HG03103 (cell line): ENCODE measurements at regions not wholly inside any gene's neighbourhood (a gene's known extent, or its start where the extent isn't known, plus 50 kb on each side); places are given as distances from the start of the nearest gene placed in this dataset.

Experiments
- ATAC-seq: cut with Tn5 transposase; IDR thresholded peaks from one replicate; pipeline ENCODE4 v1.9.1; 2021; ENCODE audit warnings: low read depth; ENCODE audit not compliant: unreplicated experiment

- ATAC-seq = no peak
Measured at GRCh38 chr12:125263385-125263784, 198.2 kb downstream of the AACS start.

GRCh38 chr12:125267114-125267513 is 201.9 kb downstream of the AACS start:
- ATAC-seq = no peak

- ATAC-seq = no peak
Measured at GRCh38 chr12:125269276-125269675, 204.0 kb downstream of the AACS start.

- ATAC-seq = no peak
Measured at GRCh38 chr12:125271892-125272291, 206.7 kb downstream of the AACS start.

- ATAC-seq = no peak
Measured at GRCh38 chr12:125272383-125272933, 207.2 kb downstream of the AACS start.

GRCh38 chr12:125276567-125276966 is 211.3 kb downstream of the AACS start:
- no peak for ATAC-seq

- no peak for ATAC-seq
Measured at GRCh38 chr12:125280482-125281377, 215.5 kb downstream of the AACS start.

DNA sequence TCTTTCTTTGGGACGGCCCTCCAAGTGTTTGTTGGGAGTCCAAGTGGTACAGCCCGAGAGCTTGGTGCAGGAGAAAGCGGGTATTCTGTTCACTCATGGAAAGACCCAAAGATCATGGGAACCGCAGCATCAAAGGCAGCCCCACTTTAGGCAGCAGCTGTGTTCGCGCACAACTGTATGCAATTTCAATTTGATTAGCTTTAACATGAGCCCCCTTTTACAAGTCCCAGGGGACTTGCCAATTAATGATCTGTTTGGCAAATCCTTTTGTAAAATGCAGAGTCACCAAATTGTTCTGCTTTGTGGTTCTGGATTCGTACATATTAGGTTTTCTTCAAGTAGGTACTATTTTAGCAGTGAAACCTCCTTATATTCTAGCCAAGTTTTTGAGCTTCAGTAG is 217.7 kb downstream of the AACS start:
- no peak for ATAC-seq

GRCh38 chr12:125283521-125283920 is 218.3 kb downstream of the AACS start:
- no peak for ATAC-seq

DNA sequence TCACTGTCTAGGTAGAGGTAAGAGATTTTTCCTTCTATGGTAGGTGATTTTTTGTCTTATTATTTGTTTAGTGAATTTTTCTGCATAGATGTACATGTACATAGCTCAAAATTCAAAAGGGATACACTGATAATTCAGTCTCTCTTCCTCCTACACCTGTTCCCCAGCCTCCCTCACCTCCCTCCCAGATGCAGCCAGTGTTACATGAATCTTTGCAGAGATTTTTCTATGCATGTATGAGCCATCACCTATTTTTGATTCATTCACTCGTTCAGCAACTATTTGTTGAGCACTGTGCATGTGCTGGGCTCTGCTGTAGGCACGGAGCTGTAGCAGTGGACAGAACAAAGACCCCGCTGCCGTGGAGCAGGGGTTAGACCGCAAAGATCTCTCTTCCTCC is 218.9 kb downstream of the AACS start:
- ATAC-seq = no peak

DNA sequence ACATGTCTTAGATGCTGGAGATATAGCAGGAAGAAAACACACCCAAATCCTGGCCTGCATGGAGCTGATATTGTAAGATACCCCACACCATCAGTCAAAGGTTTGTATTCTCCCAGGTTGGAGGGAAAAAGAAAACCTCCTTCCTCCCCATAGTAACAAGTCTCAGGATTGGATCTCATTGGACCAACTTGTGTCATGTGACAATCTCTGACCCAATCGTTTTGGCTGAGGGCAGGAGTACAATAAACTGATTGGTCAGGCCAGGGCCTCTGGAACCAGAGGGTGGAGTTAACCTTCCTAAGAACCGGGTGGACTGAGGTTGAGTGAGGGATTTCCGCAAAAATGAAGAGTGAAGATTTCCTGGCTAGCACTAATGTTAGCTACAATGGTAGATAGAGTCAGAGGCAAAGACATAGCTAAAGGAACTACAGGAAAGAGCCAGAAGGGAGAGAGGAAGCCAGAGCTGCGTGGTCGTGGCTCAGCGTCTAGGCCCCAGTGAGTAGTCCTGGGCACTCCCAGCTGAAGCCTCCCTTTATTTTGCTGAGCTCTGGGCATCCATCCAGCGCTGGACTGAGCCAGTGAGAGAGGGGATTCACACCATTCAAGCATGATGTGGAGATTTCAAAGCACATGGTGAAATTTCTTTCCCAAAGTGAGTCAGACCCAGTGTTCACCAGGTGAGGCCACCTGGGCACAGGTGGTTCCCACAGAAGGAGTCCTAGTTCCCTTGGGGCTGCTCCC is 219.9 kb downstream of the AACS start:
- no peak for ATAC-seq

- ATAC-seq = no peak
Measured at GRCh38 chr12:125286005-125286727, 220.9 kb downstream of the AACS start.

DNA sequence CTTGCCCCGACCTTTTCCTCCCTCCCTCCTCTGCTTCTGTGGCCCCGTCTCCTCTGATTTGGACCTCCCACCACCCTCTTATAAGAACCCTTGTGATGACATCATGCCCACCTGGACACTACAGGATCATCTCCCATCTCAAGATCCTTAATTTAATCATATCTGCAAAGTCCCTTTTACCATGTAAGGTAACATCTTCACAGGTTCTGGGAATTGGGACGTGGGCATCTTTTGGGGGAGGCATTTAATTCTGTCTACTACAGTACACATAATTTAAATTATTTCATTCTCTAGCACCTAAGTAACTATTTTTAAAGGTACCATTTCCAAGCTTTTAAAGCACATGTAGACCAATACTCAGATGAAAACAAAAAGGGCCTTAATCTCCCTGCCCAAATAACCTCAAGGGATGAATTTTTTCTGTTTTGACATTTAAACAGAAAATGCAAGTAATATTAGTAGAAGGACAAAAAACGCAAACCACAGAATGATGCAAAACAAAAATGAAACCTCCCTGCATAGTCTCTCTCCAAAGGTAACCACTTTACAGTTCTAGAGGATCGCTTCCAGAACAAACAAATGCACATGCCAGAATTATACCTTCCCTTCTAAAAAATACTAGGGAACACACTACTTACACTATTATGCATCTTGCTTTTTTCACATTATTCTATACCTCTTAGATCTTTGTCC is 222.1 kb downstream of the AACS start:
- no peak for ATAC-seq

DNA sequence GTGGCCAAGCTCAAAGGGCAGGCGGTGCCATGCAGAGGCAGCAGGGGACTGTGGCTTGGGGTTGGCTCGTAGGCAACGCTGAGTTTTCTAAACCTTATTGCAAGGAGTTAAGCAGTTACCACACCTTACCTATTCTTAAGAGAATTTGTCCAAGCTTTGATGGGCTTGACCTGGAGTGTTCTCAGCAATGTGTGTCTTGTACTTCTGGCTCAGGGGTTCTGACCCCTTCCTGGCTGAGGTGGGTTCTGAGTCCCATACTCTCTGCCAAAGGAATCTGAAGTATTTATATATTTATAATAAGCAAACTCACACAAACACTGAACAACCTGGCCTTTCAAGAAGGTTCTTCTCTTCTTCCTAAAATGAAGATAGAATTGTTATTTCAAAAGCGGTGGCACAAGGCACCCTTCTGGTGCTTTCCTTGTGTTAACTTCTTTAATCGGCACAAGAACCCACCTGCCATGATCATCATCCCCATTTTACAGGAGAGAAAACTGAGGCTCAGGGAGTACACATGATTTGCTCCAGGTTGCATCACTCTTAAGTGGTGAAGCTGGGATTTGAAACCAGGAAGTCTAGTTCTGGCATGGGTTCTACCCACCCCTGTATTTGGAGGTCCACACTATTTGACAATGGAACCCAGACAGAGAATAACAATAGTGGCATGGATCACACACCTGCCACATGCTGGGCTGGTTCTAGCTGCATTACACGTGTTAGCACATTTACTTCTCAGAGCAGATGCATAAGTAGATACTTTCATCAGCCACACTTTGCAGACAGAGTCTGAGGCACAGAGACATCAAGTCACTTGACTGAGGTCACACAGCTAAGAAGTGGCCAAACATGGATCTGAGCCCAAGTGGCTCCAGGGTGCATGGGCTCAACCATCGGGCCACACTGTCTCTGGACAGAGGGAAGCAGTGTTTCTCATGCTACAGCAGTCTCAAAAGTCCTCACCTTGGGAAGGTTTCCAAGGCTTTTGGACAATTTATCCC is 224.0 kb downstream of the AACS start:
- ATAC-seq = no peak

DNA sequence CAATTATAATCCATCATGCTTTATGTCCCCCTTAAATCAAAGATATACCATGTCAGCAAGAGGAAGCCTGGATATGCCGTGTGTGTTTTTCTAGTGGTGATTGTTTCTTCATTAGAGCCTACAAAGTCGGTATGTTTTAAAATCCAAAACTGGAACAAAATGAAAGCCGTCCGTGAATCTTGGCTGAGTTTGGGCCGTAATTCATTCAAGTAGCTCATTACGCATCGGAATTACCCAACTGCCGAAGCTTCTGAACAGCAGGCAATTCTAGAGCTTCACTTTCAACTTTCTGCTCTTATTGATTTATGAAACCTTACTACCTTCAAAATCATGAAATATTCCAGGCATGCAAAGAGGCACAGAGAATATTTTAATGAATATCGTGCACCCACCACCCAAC is 224.7 kb downstream of the AACS start:
- no peak for ATAC-seq

DNA sequence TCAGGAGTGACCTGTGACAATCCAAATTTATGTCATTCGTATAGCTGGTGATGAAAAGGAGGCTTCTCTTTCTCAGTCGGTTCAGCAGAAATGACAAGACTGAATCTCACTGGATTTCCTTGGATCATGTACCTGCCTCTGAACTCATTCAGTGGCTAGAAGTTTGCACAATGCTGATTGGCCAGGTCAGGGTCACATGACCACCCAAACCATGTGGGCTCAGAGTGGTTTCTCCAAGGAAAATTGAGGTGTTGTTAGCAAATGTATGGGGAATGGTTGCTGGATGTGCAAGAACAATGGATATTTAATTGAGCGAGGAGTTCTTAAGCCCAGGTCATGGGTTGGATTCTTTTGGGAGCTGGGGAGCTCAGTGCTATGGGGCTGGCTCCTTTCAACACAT is 227.5 kb downstream of the AACS start:
- no peak for ATAC-seq

DNA sequence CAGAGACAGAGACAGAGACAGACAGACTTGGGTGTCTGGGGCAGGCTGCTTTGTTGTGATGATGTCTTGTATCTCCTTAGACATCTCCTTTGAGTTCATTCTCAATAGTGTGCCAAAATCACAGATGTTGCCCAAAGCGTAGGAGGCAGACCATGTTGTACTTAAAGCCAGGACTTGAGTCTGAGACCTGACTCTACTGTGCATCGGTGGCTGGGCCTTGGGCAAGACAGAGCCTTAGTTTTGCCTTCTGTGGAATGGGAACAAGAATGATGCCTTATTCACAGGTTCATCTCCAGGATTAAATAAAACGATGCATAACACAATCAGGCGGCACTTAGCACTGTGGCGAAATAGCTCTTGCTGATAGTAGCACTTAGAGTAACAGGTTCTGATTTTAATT is 230.3 kb downstream of the AACS start:
- no peak for ATAC-seq

GRCh38 chr12:125296701-125297100 is 231.5 kb downstream of the AACS start:
- ATAC-seq = no peak

DNA sequence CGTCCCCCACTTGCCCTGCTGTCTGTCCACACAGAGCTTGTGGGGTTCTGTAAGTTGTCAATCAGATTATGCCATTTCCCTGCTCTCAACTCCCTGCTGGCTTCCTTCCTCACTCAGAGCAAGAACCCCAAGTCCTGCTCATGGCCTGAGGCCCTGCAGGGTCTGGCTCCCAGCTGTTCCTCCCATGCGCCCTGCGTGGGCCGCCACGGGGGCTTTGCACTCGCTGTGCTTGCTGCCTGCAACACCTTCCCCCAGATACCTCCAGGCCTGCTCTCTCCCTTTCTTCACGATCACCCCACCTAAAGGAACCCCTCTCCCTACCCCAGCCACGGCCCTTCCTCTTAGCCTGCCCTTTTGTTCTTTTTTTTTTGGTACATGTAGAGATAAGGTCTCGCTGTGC is 234.6 kb downstream of the AACS start:
- no peak for ATAC-seq
